IMR-90 (cell line): ENCODE measurements at regions not wholly inside any gene's neighbourhood (a gene's known extent, or its start where the extent isn't known, plus 50 kb on each side); places are given as distances from the start of the nearest gene placed in this dataset.

Experiments used
- ATAC-seq: fragments of 200-7000 bp; cut with Tn5 transposase; 2 replicates; pipeline ENCODE4 v1.9.1; 2020; ENCODE audit warnings: low read depth, mild to moderate bottlenecking, moderate library complexity
- BruUV-seq: library from RNA; stranded (reverse); fragments of 400-500 nt; replicated peaks from 2 replicates; lab custom pipeline; 2021; lab: Mats Ljungman, UMichigan
- CTCF ChIA-PET: fragments of 300-600 bp; formaldehyde crosslinking; extraction: SDS; loops from one replicate; lab custom pipeline; 2021; ENCODE audit warnings: antibody characterized with exemption; lab: Yijun Ruan, JAX
- POLR2A ChIA-PET: fragments of 300-600 bp; sonication (Branson Sonifier 250); formaldehyde crosslinking; loops from one replicate; lab custom pipeline; 2022; ENCODE audit warnings: antibody characterized with exemption; ENCODE audit not compliant: unreplicated experiment; lab: Charles Lee
- DNase-seq: peaks from one replicate; pipeline ENCODE4 v3.0.0; 2013
- H2AFZ ChIP-seq: replicated peaks from 2 replicates; pipeline ENCODE3; 2013; ENCODE audit warnings: low read length, mild to moderate bottlenecking; ENCODE audit not compliant: poor library complexity
- H2AK5ac ChIP-seq: 2 replicates; pipeline ENCODE4 v1.6.1; 2013; ENCODE audit warnings: low read depth, low read length, inconsistent platforms
- H2AK9ac ChIP-seq: replicated peaks from 2 replicates; pipeline ENCODE3; 2013; ENCODE audit warnings: mild to moderate bottlenecking, low read depth, low read length, moderate library complexity; ENCODE audit not compliant: poor library complexity
- H2BK120ac ChIP-seq: 2 replicates; pipeline ENCODE4 v1.6.1; 2013; ENCODE audit warnings: low read depth, low read length, inconsistent platforms
- H2BK15ac ChIP-seq: 3 replicates; pipeline ENCODE4 v1.6.1; 2013; ENCODE audit warnings: low read depth, low read length, inconsistent platforms
- H2BK20ac ChIP-seq: 2 replicates; pipeline ENCODE4 v1.6.1; 2013; ENCODE audit warnings: low read depth, mild to moderate bottlenecking, inconsistent platforms, low read length, moderate library complexity
- H2BK5ac ChIP-seq: 2 replicates; pipeline ENCODE4 v1.6.1; 2013; ENCODE audit warnings: mild to moderate bottlenecking, low read depth, low read length, inconsistent platforms; ENCODE audit not compliant: poor library complexity, severe bottlenecking
- H3K14ac ChIP-seq: replicated peaks from 2 replicates; pipeline ENCODE4 v1.6.1; 2013; ENCODE audit warnings: low read depth, low read length, inconsistent platforms
- H3K18ac ChIP-seq: 2 replicates; pipeline ENCODE4 v1.6.1; 2013; ENCODE audit warnings: low read depth, low read length, control low read depth
- H3K23ac ChIP-seq: 2 replicates; pipeline ENCODE4 v1.6.1; 2013; ENCODE audit warnings: low read depth, low read length, inconsistent platforms
- H3K27ac ChIP-seq: 2 replicates; pipeline ENCODE4 v1.5.1; 2013; ENCODE audit warnings: mild to moderate bottlenecking, control low read depth, low read length; ENCODE audit not compliant: insufficient read depth
- H3K27me3 ChIP-seq: 2 replicates; pipeline ENCODE4 v1.6.1; 2013; ENCODE audit warnings: low read length; ENCODE audit not compliant: control insufficient read depth, insufficient read depth
- H3K36me3 ChIP-seq: 2 replicates; pipeline ENCODE4 v1.6.1; 2013; ENCODE audit warnings: low read length, mixed read lengths; ENCODE audit not compliant: control insufficient read depth, insufficient read depth
- H3K4ac ChIP-seq: 2 replicates; pipeline ENCODE4 v1.6.1; 2013; ENCODE audit warnings: low read depth, low read length, inconsistent platforms
- H3K4me1 ChIP-seq: 2 replicates; pipeline ENCODE4 v1.6.1; 2013; ENCODE audit warnings: low read length, mixed read lengths; ENCODE audit not compliant: control insufficient read depth, insufficient read depth
- H3K4me2 ChIP-seq: 2 replicates; pipeline ENCODE4 v1.6.1; 2013; ENCODE audit warnings: low read depth, mild to moderate bottlenecking, control low read depth, low read length, moderate library complexity
- H3K4me3 ChIP-seq: 2 replicates; pipeline ENCODE4 v1.5.1; 2013; ENCODE audit warnings: low read depth, mild to moderate bottlenecking, control low read depth, low read length, moderate library complexity; ENCODE audit not compliant: insufficient read depth
- H3K56ac ChIP-seq: 2 replicates; pipeline ENCODE4 v1.6.1; 2013; ENCODE audit warnings: low read length, inconsistent platforms; ENCODE audit not compliant: insufficient read depth; ENCODE audit errors: extremely low read depth
- H3K79me1 ChIP-seq, 2 experiments: 2 replicates each; pipeline ENCODE4 v1.6.1; 2013; ENCODE audit warnings: low read length in 2 of 2, inconsistent platforms in 1 of 2, low read depth in 1 of 2
- H3K9ac ChIP-seq: 2 replicates; pipeline ENCODE4 v1.6.1; 2013; ENCODE audit warnings: low read depth, low read length, control low read depth
- H3K9me1 ChIP-seq: 2 replicates; pipeline ENCODE4 v1.6.1; 2013; ENCODE audit warnings: low read length, inconsistent platforms; ENCODE audit not compliant: insufficient read depth
- H3K9me3 ChIP-seq: 2 replicates; pipeline ENCODE4 v1.6.1; 2013; ENCODE audit warnings: low read length; ENCODE audit not compliant: control insufficient read depth, insufficient read depth
- H4K20me1 ChIP-seq: 2 replicates; pipeline ENCODE4 v1.6.1; 2013; ENCODE audit warnings: low read length, inconsistent platforms; ENCODE audit not compliant: insufficient read depth
- H4K5ac ChIP-seq: 2 replicates; pipeline ENCODE4 v1.6.1; 2013; ENCODE audit warnings: mild to moderate bottlenecking, low read depth, low read length, control low read depth
- H4K8ac ChIP-seq, 2 experiments: 2 replicates each; pipeline ENCODE4 v1.6.1; 2013; ENCODE audit warnings: low read depth in 2 of 2, low read length in 2 of 2, control low read depth in 1 of 2, inconsistent platforms in 1 of 2
- H4K91ac ChIP-seq: 2 replicates; pipeline ENCODE4 v1.6.1; 2013; ENCODE audit warnings: low read depth, low read length, inconsistent platforms; ENCODE audit not compliant: insufficient read depth
- CEBPB ChIP-seq: IDR thresholded peaks from 2 replicates; pipeline ENCODE4 v1.6.1; 2012; ENCODE audit warnings: low read depth, low read length, improper control_type of control experiment
- MAFK ChIP-seq: IDR thresholded peaks from 2 replicates; pipeline ENCODE4 v1.6.1; 2012; ENCODE audit warnings: low read depth, low read length, improper control_type of control experiment
- WGBS, 2 experiments: methylation state at CpG; one replicate each; pipeline versions ENCODE4 v1.1.5 to v1.1.7; 2013; ENCODE audit warnings: missing lambda C conversion rate in 2 of 2; ENCODE audit not compliant: insufficient read length in 1 of 2; ENCODE audit errors: extremely low coverage in 2 of 2; 5-methylcytosine and 5-hydroxymethylcytosine counted together
- dilution Hi-C: fragments of 300-500 bp; cut with HindIII; formaldehyde crosslinking; loops from one replicate; pipeline ENCODE4 v1.14.3; 2018; ENCODE audit warnings: low sequenced_read_pairs; ENCODE audit not compliant: unreplicated experiment
- in situ Hi-C: fragments of 300-500 bp; cut with MboI; formaldehyde crosslinking; loops from 3 replicates; pipeline ENCODE4 v1.14.3; 2019; ENCODE audit warnings: low sequenced_read_pairs, inconsistent platforms, mixed read lengths
- intact Hi-C: fragments of 100-400 bp; cut with micrococcal nuclease; formaldehyde crosslinking; loops from 2 replicates; pipeline ENCODE4 v1.10.0; 2022
- TF ChIP-seq, protein P1 (sequence below): conservative IDR thresholded peaks from 2 replicates; pipeline ENCODE4 v1.5.1; 2012; ENCODE audit warnings: mild to moderate bottlenecking, low read depth, low read length, improper control_type of control experiment
- TF ChIP-seq, protein P2 (sequence below): fragments of 150-350 bp; IDR thresholded peaks from 2 replicates; pipeline ENCODE4 v1.6.1; 2017; ENCODE audit warnings: mild to moderate bottlenecking, antibody characterized with exemption, low read length, low read depth

DNA sequence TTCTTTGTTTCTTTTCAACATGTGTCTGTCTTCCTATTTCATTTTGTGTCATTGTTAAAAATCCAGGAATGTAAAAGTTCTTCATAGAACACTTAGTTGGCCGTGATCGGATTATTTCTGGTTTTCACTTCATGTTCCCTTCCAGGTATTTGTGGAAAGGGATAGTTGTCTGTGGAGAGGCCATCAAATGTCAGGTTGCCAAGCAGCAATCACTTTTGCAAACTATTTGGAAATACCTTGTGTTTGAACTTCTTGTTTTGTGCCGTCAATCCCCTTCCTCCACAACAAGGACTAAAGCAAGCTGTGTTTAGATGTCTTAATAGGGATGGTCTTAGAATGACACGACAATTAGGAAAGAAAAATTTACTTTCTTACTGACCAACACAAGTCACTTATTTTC is 116.9 kb upstream of the MPDZ start:
- Histone ChIP-seq H3K4ac (no peak overlapping the region), H4K5ac (no peak overlapping the region), H4K8ac (no peak overlapping the region), H2BK5ac (no peak overlapping the region), H2AK9ac (no peak overlapping the region), H2BK120ac (no peak overlapping the region), H3K27ac (no peak overlapping the region), H4K91ac (no peak overlapping the region), H3K4me3 (no peak overlapping the region), H3K9me3 (no peaks in the 10 kb centered on the region), H2AFZ (no peak overlapping the region), H2AK5ac (no peak overlapping the region), H3K14ac (no peak overlapping the region), H3K9ac (no peak overlapping the region), H2BK20ac (no peak overlapping the region), H3K4me1 (no peaks in the 10 kb centered on the region), H3K79me1 (no peaks in the 10 kb centered on the region), H3K56ac (no peak overlapping the region), H3K18ac (no peak overlapping the region), H4K20me1 (no peaks in the 10 kb centered on the region), H3K36me3 (no peaks in the 10 kb centered on the region), H2BK15ac (no peak overlapping the region), H3K9me1 (no peaks in the 10 kb centered on the region), H3K4me2 (no peak overlapping the region), H3K27me3 (no peaks in the 10 kb centered on the region), H3K23ac (no peak overlapping the region)
- no peak for DNase-seq
- ChIA-PET CTCF (no interaction called here), POLR2A (no interaction called here)
- no peak for ATAC-seq
- dilution Hi-C loops: no loop called here
- intact Hi-C loops: no loop called here
- BruUV-seq: no TSS peak
- in situ Hi-C loops: no loop called here
- WGBS, 2 experiments: no CpG with 5 or more reads among the region's 4 CpGs
- no peak for TF ChIP-seq MAFK
- TF ChIP-seq, protein P1, sequence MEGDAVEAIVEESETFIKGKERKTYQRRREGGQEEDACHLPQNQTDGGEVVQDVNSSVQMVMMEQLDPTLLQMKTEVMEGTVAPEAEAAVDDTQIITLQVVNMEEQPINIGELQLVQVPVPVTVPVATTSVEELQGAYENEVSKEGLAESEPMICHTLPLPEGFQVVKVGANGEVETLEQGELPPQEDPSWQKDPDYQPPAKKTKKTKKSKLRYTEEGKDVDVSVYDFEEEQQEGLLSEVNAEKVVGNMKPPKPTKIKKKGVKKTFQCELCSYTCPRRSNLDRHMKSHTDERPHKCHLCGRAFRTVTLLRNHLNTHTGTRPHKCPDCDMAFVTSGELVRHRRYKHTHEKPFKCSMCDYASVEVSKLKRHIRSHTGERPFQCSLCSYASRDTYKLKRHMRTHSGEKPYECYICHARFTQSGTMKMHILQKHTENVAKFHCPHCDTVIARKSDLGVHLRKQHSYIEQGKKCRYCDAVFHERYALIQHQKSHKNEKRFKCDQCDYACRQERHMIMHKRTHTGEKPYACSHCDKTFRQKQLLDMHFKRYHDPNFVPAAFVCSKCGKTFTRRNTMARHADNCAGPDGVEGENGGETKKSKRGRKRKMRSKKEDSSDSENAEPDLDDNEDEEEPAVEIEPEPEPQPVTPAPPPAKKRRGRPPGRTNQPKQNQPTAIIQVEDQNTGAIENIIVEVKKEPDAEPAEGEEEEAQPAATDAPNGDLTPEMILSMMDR: no peak
- TF ChIP-seq CEBPB: no peak
- TF ChIP-seq, protein P2, sequence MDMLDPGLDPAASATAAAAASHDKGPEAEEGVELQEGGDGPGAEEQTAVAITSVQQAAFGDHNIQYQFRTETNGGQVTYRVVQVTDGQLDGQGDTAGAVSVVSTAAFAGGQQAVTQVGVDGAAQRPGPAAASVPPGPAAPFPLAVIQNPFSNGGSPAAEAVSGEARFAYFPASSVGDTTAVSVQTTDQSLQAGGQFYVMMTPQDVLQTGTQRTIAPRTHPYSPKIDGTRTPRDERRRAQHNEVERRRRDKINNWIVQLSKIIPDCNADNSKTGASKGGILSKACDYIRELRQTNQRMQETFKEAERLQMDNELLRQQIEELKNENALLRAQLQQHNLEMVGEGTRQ: no peak
